Activated CD8-positive, alpha-beta T cell treated with anti-CD3 and anti-CD28 coated beads for 36 hours (primary cell): ENCODE measurements at regions not wholly inside any gene's neighbourhood (a gene's known extent, or its start where the extent isn't known, plus 50 kb on each side); places are given as distances from the start of the nearest gene placed in this dataset.

Experiments used
- ATAC-seq: fragments of 200-7000 bp; cut with Tn5 transposase; one replicate; pipeline ENCODE4 v1.10.0; 2021; ENCODE audit warnings: mild to moderate bottlenecking, moderate library complexity
- CTCF ChIA-PET: fragments of 350-600 bp; sonication (Branson Sonifier 250); formaldehyde crosslinking; loops from one replicate; lab custom pipeline; 2021; ENCODE audit warnings: antibody characterized with exemption; lab: Charles Lee
- POLR2A ChIA-PET: fragments of 350-600 bp; sonication (Branson Sonifier 250); formaldehyde crosslinking; loops from one replicate; lab custom pipeline; 2021; ENCODE audit warnings: antibody characterized with exemption; lab: Charles Lee
- DNase-seq: peaks from one replicate; pipeline ENCODE4 v3.0.0-alpha.2; 2020
- H3K27ac Mint-ChIP-seq: one replicate; pipeline ENCODE4 v1.8.0; 2021; ENCODE audit warnings: mild to moderate bottlenecking, mixed read lengths
- H3K27me3 Mint-ChIP-seq: one replicate; pipeline ENCODE4 v1.8.0; 2021; ENCODE audit warnings: mixed read lengths
- H3K36me3 Mint-ChIP-seq: one replicate; pipeline ENCODE4 v1.8.0; 2021; ENCODE audit warnings: low read depth, mixed read lengths
- H3K4me1 Mint-ChIP-seq: one replicate; pipeline ENCODE4 v1.8.0; 2021; ENCODE audit warnings: low read depth, mixed read lengths
- H3K4me3 Mint-ChIP-seq: one replicate; pipeline ENCODE4 v1.8.0; 2021; ENCODE audit warnings: mild to moderate bottlenecking, moderate library complexity, mixed read lengths
- H3K9me3 Mint-ChIP-seq: one replicate; pipeline ENCODE4 v1.8.0; 2021; ENCODE audit warnings: mixed read lengths
- CTCF ChIP-seq: fragments of 200-600 bp; IDR thresholded peaks from one replicate; pipeline ENCODE4 v1.8.0; 2022; ENCODE audit warnings: antibody characterized with exemption, mild to moderate bottlenecking
- intact Hi-C: fragments of 100-400 bp; cut with micrococcal nuclease; formaldehyde crosslinking; loops from one replicate; pipeline ENCODE4 v1.10.0; 2022

- ChIA-PET CTCF (no interaction called here), POLR2A (interaction anchor here (0.7 kb wide), 1 partner anchor 57 kb away, joined by 3 read pairs; no protein-coding TSS in a partner anchor)
- intact Hi-C loops: no loop called here
- TF ChIP-seq CTCF: no peak
- ATAC-seq (no peak), DNase-seq (no peak)
- H3K9me3 Mint-ChIP-seq: no peaks in the 10 kb centered on the region
- H3K27me3 Mint-ChIP-seq: no peaks in the 10 kb centered on the region
- no peak overlapping the region for H3K27ac Mint-ChIP-seq
- H3K4me1 Mint-ChIP-seq: no peaks in the 10 kb centered on the region
- no peaks in the 10 kb centered on the region for H3K36me3 Mint-ChIP-seq
- no peak overlapping the region for H3K4me3 Mint-ChIP-seq
Observed at GRCh38 chr10:34033078-34033477, 698.6 kb upstream of the NRP1 start.

DNA sequence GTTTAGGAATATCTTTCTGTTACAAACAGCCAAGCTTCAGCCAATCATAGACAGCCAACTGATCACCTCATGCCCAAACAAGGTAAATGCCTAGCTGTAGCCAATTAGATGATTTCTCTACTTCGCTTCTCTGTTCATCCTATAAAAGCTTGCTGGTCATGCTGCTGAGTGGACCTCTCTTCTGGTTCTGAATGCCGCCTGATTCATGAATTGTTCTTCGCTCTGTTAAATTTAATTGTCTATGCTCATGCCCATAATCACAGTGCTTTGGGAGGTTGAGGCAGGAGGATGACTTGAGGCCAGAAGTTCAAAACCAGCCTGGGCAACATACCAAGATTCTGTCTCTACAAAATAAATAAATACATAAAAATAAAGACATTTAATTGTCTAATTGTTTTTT is 698.1 kb upstream of the NRP1 start:
- DNase-seq (no peak), ATAC-seq (no peak)
- no peaks in the 10 kb centered on the region for H3K36me3 Mint-ChIP-seq
- POLR2A ChIA-PET: interaction anchor here (0.7 kb wide), 1 partner anchor 58 kb away, joined by 3 read pairs; no protein-coding TSS in a partner anchor
- H3K27ac Mint-ChIP-seq: no peak overlapping the region
- TF ChIP-seq CTCF: no peak
- no peaks in the 10 kb centered on the region for H3K9me3 Mint-ChIP-seq
- H3K4me1 Mint-ChIP-seq: no peaks in the 10 kb centered on the region
- intact Hi-C loops: no loop called here
- no peak overlapping the region for H3K4me3 Mint-ChIP-seq
- CTCF ChIA-PET: no interaction called here
- H3K27me3 Mint-ChIP-seq: no peaks in the 10 kb centered on the region

- no peak overlapping the region for H3K4me3 Mint-ChIP-seq
- CTCF ChIA-PET: no interaction called here
- no peak for TF ChIP-seq CTCF
- H3K27ac Mint-ChIP-seq: no peak overlapping the region
- intact Hi-C loops: no loop called here
- POLR2A ChIA-PET: no interaction called here
- no peaks in the 10 kb centered on the region for H3K36me3 Mint-ChIP-seq
- DNase-seq (no peak), ATAC-seq (no peak)
- no peaks in the 10 kb centered on the region for H3K4me1 Mint-ChIP-seq
- no peaks in the 10 kb centered on the region for H3K9me3 Mint-ChIP-seq
- no peaks in the 10 kb centered on the region for H3K27me3 Mint-ChIP-seq
Observed at GRCh38 chr10:34031400-34031799, 696.9 kb upstream of the NRP1 start.

DNA sequence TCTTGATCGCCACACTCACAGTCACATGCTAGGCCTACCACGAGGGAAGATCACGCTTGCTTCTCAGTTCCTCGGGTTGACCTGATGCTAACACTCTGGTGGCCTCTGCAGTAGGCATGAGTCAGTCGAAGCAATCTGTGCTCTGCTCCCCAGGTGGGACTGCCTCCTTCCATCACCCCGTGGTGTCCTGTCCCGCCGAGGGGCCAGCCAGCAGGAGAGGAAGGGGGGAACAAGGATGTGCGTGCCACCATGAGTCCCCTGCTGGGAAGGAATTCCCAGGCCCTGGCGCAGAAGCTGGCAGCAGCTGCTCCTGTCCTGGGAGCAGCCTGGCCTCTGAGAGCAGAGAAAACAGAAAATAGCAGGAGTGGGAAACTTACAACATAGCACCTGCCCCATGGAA is 695.0 kb upstream of the NRP1 start:
- ATAC-seq (no peak), DNase-seq (no peak)
- H3K27me3 Mint-ChIP-seq: no peaks in the 10 kb centered on the region
- intact Hi-C loops: no loop called here
- no peaks in the 10 kb centered on the region for H3K9me3 Mint-ChIP-seq
- no peak for TF ChIP-seq CTCF
- H3K36me3 Mint-ChIP-seq: no peaks in the 10 kb centered on the region
- CTCF ChIA-PET: no interaction called here
- H3K27ac Mint-ChIP-seq: no peak overlapping the region
- H3K4me1 Mint-ChIP-seq: no peaks in the 10 kb centered on the region
- POLR2A ChIA-PET: no interaction called here
- no peak overlapping the region for H3K4me3 Mint-ChIP-seq

GRCh38 chr10:34028936-34029335 is 694.5 kb upstream of the NRP1 start:
- intact Hi-C loops: no loop called here
- no peaks in the 10 kb centered on the region for H3K4me1 Mint-ChIP-seq
- ChIA-PET POLR2A (no interaction called here), CTCF (no interaction called here)
- no peak overlapping the region for H3K27ac Mint-ChIP-seq
- H3K4me3 Mint-ChIP-seq: no peak overlapping the region
- H3K9me3 Mint-ChIP-seq: no peaks in the 10 kb centered on the region
- ATAC-seq (no peak), DNase-seq (no peak)
- H3K36me3 Mint-ChIP-seq: no peaks in the 10 kb centered on the region
- no peaks in the 10 kb centered on the region for H3K27me3 Mint-ChIP-seq
- no peak for TF ChIP-seq CTCF
